PFSK-1 (cell line): ENCODE measurements at regions not wholly inside any gene's neighbourhood (a gene's known extent, or its start where the extent isn't known, plus 50 kb on each side); places are given as distances from the start of the nearest gene placed in this dataset.

Experiments
- FOXP2 ChIP-seq: optimal IDR thresholded peaks from 2 replicates; pipeline ENCODE3; 2011; ENCODE audit warnings: borderline replicate concordance, control low read depth, inconsistent platforms; ENCODE audit not compliant: insufficient read depth; ENCODE audit errors: extremely low read length, extremely low read depth
- POLR2AphosphoS5 ChIP-seq: IDR thresholded peaks from 2 replicates; pipeline ENCODE4 v1.6.1; 2012; ENCODE audit warnings: low read depth, mild to moderate bottlenecking, control low read depth, low read length, moderate library complexity
- REST ChIP-seq, 2 experiments: IDR thresholded peaks; 2 replicates each; pipeline versions ENCODE4 v1.6.1 to v1.8.0; 2011 to 2012; ENCODE audit warnings: low read depth in 2 of 2, low read length in 2 of 2, control low read depth in 1 of 2, inconsistent platforms in 1 of 2, mild to moderate bottlenecking in 1 of 2, moderate library complexity in 1 of 2; ENCODE audit not compliant: insufficient read depth in 1 of 2
- SIN3A ChIP-seq: IDR thresholded peaks from 2 replicates; pipeline ENCODE4 v1.6.1; 2012; ENCODE audit warnings: mild to moderate bottlenecking, low read length, moderate library complexity, borderline replicate concordance; ENCODE audit not compliant: insufficient read depth
- TAF1 ChIP-seq: IDR thresholded peaks from 2 replicates; pipeline ENCODE4 v1.6.1; 2012; ENCODE audit warnings: low read length, control low read depth, borderline replicate concordance; ENCODE audit not compliant: insufficient read depth

GRCh38 chr5:133746834-133747233 lies 134.5 kb upstream of the FSTL4 start:
- TF ChIP-seq FOXP2 (no peak), SIN3A (no peak), REST (IDR thresholded peaks at IDR 0.05; ENCODE audit: insufficient read depth in 1 of 2, low read depth in 2 of 2, low read length in 2 of 2) (no peak), TAF1 (no peak), POLR2AphosphoS5 (no peak)

DNA sequence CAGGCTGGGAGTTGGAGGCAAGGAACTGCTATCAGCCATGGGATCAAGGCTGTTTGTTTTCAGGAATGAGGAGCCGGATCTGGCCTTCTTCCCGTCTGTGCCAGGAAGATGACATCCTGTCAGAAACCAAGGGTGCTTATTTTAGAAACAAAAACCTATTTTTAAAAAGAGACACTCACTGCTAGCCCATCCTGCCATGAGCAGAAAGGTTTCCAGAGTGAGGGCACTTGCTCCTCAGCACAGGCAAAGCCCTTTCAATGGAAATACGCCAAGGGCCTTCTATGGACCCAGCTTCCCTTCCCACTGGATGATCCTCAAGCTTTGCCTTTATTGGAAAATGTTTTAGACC lies 132.6 kb upstream of the FSTL4 start:
- TF ChIP-seq TAF1, result no peak
- no peak for TF ChIP-seq POLR2AphosphoS5
- TF ChIP-seq SIN3A, result no peak
- 0 out of 4 replicates have a peak, but pooled peaks of 1 of the 2 experiments have one; percentile 44 for TF ChIP-seq REST (IDR thresholded peaks at IDR 0.05; ENCODE audit: insufficient read depth in 1 of 2, low read depth in 2 of 2, low read length in 2 of 2)
- no peak for TF ChIP-seq FOXP2

- TF ChIP-seq TAF1, result no peak
- no peak for TF ChIP-seq FOXP2
- TF ChIP-seq SIN3A, result no peak
- TF ChIP-seq REST (IDR thresholded peaks at IDR 0.05; ENCODE audit: insufficient read depth in 1 of 2, low read depth in 2 of 2, low read length in 2 of 2), result no peak
- TF ChIP-seq POLR2AphosphoS5, result no peak
Measured at GRCh38 chr5:133744051-133744959, 132.0 kb upstream of the FSTL4 start.

DNA sequence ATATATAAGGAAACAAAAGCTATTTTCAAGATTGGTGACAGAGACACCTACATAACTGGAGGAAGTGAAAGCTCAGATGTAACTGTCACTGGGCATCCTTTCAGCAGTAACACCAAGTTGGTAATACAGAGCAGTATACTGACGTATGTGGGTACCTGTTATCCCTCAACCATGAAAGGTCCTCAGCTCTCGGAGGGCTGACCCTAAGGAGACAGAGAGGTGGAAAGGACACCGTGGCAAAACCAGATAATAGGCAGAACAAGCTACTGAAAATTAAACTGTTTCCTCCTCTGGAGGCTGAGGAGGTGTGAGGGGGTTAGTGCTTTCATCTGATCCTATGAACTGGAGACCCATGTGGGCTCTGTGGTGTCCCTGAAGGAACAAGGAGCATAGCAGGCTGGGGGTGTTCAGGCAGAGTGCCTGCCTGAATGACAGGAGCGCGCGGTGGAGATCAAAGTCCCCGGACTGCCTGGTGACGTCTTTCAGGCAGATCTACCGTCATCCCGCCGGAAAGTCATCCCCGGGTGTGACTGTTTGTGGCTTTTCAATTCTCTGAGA lies 130.2 kb upstream of the FSTL4 start:
- TF ChIP-seq REST (IDR thresholded peaks at IDR 0.05; ENCODE audit: insufficient read depth in 1 of 2, low read depth in 2 of 2, low read length in 2 of 2) (no peak), POLR2AphosphoS5 (no peak), FOXP2 (no peak), SIN3A (no peak), TAF1 (no peak)
